CD4-positive, alpha-beta memory T cell (primary cell): ENCODE measurements at regions not wholly inside any gene's neighbourhood (a gene's known extent, or its start where the extent isn't known, plus 50 kb on each side); places are given as distances from the start of the nearest gene placed in this dataset.

Experiments used
- CTCF ChIA-PET: fragments of 350-600 bp; sonication (Branson Sonifier 250); formaldehyde crosslinking; loops from one replicate; lab custom pipeline; 2021; ENCODE audit warnings: inconsistent platforms; ENCODE audit not compliant: partially characterized antibody; lab: Charles Lee
- POLR2A ChIA-PET: fragments of 350-600 bp; sonication (Branson Sonifier 250); formaldehyde crosslinking; loops from one replicate; lab custom pipeline; 2021; ENCODE audit not compliant: partially characterized antibody; lab: Charles Lee
- DNase-seq, 5 donors: peaks; one replicate each; pipeline versions ENCODE4 v3.0.0 to v3.0.0-alpha.2; 2020 to 2022; ENCODE audit warnings: mixed read lengths in 1 of 5
- H3K27ac ChIP-seq: one replicate; pipeline ENCODE4 v1.7.0; 2013; ENCODE audit warnings: low read depth, low read length
- H3K27me3 ChIP-seq: 2 replicates; pipeline ENCODE4 v1.7.0; 2013; ENCODE audit warnings: mild to moderate bottlenecking, low read length, moderate library complexity; ENCODE audit not compliant: insufficient read depth
- H3K36me3 ChIP-seq: 2 replicates; pipeline ENCODE4 v1.7.0; 2013; ENCODE audit warnings: mild to moderate bottlenecking, low read length, moderate library complexity; ENCODE audit not compliant: insufficient read depth
- H3K4me1 ChIP-seq: 2 replicates; pipeline ENCODE4 v1.7.0; 2013; ENCODE audit warnings: mild to moderate bottlenecking, low read length, moderate library complexity; ENCODE audit not compliant: insufficient read depth
- H3K4me3 ChIP-seq, 2 donors: one replicate each; pipeline ENCODE4 v1.7.0; 2013; ENCODE audit warnings: low read length in 2 of 2, mild to moderate bottlenecking in 1 of 2
- H3K9me3 ChIP-seq, 2 donors: one replicate each; pipeline ENCODE4 v1.7.0; 2013; ENCODE audit warnings: low read length in 2 of 2, control low read depth in 1 of 2; ENCODE audit not compliant: control insufficient read depth in 1 of 2
- H3K27ac Mint-ChIP-seq, 7 donors: one replicate each; pipeline ENCODE4 v1.8.0; 2020 to 2021; ENCODE audit warnings: mixed read lengths in 7 of 7, mild to moderate bottlenecking in 6 of 7, inconsistent platforms in 3 of 7, moderate library complexity in 3 of 7
- H3K27me3 Mint-ChIP-seq, 2 donors: one replicate each; pipeline ENCODE4 v1.8.0; 2020 to 2021; ENCODE audit warnings: mixed read lengths in 2 of 2
- H3K36me3 Mint-ChIP-seq, 2 donors: one replicate each; pipeline ENCODE4 v1.8.0; 2020 to 2021; ENCODE audit warnings: mixed read lengths in 2 of 2, inconsistent platforms in 1 of 2, mild to moderate bottlenecking in 1 of 2
- H3K4me1 Mint-ChIP-seq, 4 donors: one replicate each; pipeline ENCODE4 v1.8.0; 2020 to 2021; ENCODE audit warnings: mixed read lengths in 4 of 4, mild to moderate bottlenecking in 1 of 4
- H3K4me3 Mint-ChIP-seq, 8 donors: one replicate each; pipeline ENCODE4 v1.8.0; 2020 to 2021; ENCODE audit warnings: mixed read lengths in 8 of 8, mild to moderate bottlenecking in 7 of 8, moderate library complexity in 6 of 8, inconsistent platforms in 3 of 8
- H3K9me3 Mint-ChIP-seq, 8 donors: one replicate each; pipeline ENCODE4 v1.8.0; 2020 to 2021; ENCODE audit warnings: mixed read lengths in 8 of 8, mild to moderate bottlenecking in 5 of 8, inconsistent platforms in 3 of 8, moderate library complexity in 1 of 8
- intact Hi-C: fragments of 100-400 bp; cut with micrococcal nuclease; formaldehyde crosslinking; loops from one replicate; pipeline ENCODE4 v1.15.1; 2023

DNA sequence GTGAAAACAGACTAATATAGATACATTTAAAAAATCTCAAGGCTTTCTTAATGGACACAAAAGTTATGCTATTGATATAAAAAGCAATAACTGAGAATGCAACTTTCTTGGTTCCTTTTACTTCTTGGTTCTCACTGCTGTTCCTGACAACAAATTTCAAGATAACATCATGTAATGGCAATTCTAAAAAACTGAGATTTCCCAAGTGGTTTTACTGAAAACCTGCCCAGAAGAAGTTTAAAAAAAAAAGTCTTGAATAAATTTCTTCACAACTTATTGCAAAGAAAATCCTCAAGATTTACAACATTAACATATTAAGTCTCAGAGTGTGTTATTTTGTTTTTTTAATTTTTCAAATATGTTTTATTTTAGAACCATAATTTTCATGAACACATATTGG is 302.8 kb upstream of the COX7C start:
- Mint-ChIP-seq H3K27me3 (peaks cover 1% of the 10 kb centered on the region in 2 donors), H3K27ac (no peak overlapping the region), H3K4me1 (no peaks in the 10 kb centered on the region), H3K36me3 (no peaks in the 10 kb centered on the region), H3K4me3 (no peak overlapping the region), H3K9me3 (peaks cover 0 to 5% (median 0%) of the 10 kb centered on the region in 8 donors)
- DNase-seq, result no peak
- no peaks in the 10 kb centered on the region for H3K27me3 ChIP-seq
- intact Hi-C loops, result no loop called here
- no peak overlapping the region for H3K4me3 ChIP-seq
- POLR2A ChIA-PET, result no interaction called here
- H3K4me1 ChIP-seq, result no peaks in the 10 kb centered on the region
- H3K9me3 ChIP-seq, result no peaks in the 10 kb centered on the region
- H3K36me3 ChIP-seq, result no peaks in the 10 kb centered on the region
- CTCF ChIA-PET, result no interaction called here
- no peak overlapping the region for H3K27ac ChIP-seq

DNA sequence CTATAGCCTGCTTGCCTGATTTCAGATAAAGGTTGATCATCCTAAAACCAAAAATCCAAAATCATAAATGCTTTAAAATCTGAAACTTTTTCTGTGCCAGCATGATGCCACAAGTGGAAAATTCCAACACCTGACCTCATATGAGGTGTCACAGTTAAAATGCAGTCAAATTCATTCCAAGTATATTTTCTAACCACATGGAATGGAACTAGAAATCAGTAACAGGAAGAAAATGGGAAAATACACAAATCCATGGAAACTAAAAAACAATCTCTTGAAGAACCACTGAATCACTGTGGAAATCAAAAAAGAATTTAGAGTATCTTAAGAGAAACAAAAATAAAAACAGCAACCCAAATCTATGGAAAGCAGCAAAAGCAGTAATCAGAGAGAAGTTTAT is 297.5 kb upstream of the COX7C start:
- ChIA-PET CTCF (no interaction called here), POLR2A (no interaction called here)
- intact Hi-C loops, result no loop called here
- H3K36me3 Mint-ChIP-seq, result no peaks in the 10 kb centered on the region
- Histone ChIP-seq H3K4me1 (no peaks in the 10 kb centered on the region), H3K9me3 (no peaks in the 10 kb centered on the region), H3K36me3 (no peaks in the 10 kb centered on the region), H3K4me3 (no peak overlapping the region), H3K27me3 (no peaks in the 10 kb centered on the region), H3K27ac (no peak overlapping the region)
- no peak overlapping the region for H3K27ac Mint-ChIP-seq
- DNase-seq, result no peak
- H3K4me1 Mint-ChIP-seq, result no peaks in the 10 kb centered on the region
- H3K4me3 Mint-ChIP-seq, result no peak overlapping the region
- H3K27me3 Mint-ChIP-seq, result peaks cover 1% of the 10 kb centered on the region in 2 donors
- peaks cover 0 to 2% (median 0%) of the 10 kb centered on the region in 8 donors for H3K9me3 Mint-ChIP-seq

DNA sequence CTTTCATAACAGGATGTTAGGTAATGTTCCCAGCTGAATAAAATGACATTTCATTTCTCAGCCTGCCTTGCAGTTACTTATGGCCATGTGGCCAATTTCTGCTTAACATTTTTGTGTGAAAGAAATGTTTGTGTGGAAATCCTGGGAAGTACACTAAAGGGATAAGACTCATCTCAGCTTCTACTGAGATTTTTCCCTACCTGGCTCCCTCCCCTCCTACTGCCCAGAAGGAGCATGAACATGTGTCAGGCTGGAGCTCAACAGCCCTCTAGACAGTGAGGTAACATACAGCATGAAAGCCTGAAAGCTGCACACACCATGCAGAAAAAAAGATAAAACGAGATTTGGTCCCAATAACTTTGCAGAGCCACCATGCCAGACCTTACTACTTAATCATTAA is 288.4 kb upstream of the COX7C start:
- Mint-ChIP-seq H3K4me1 (no peaks in the 10 kb centered on the region), H3K9me3 (peaks cover 0 to 2% (median 0%) of the 10 kb centered on the region in 8 donors)
- H3K4me1 ChIP-seq, result no peaks in the 10 kb centered on the region

DNA sequence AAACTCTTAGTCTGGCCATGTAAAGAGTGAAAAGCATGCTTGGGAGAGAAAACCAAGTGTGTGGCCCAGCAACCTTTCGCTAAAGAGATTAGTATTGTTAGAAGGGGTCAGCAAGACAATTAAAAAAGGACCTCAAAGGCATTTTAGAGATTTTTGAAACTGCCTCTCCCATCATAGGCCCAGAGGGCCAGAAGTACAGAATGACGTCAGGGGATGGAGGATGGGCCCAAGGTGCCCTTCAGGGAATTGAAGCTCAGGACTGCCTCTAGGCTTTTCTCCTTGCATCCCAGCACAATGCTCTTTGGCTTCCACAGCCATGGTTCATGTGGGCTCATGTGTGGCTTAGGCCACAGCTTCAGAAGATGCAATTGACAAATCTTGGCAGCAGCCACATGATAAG is 287.0 kb upstream of the COX7C start:
- Mint-ChIP-seq H3K27ac (no peak overlapping the region), H3K4me3 (no peak overlapping the region), H3K4me1 (no peaks in the 10 kb centered on the region), H3K36me3 (no peaks in the 10 kb centered on the region), H3K27me3 (no peaks in the 10 kb centered on the region), H3K9me3 (peaks cover 0 to 2% (median 0%) of the 10 kb centered on the region in 8 donors)
- Histone ChIP-seq H3K27me3 (no peaks in the 10 kb centered on the region), H3K4me3 (no peak overlapping the region), H3K36me3 (no peaks in the 10 kb centered on the region), H3K27ac (no peak overlapping the region), H3K9me3 (no peaks in the 10 kb centered on the region), H3K4me1 (no peaks in the 10 kb centered on the region)
- ChIA-PET POLR2A (no interaction called here), CTCF (no interaction called here)
- DNase-seq, result no peak
- intact Hi-C loops, result no loop called here

More for the DNA sequence above, 288.4 kb upstream of the COX7C start:
- Histone ChIP-seq H3K27ac (no peak overlapping the region), H3K4me3 (no peak overlapping the region), H3K36me3 (no peaks in the 10 kb centered on the region), H3K27me3 (no peaks in the 10 kb centered on the region), H3K9me3 (no peaks in the 10 kb centered on the region)
- intact Hi-C loops, result loop anchor here (5.0 kb wide), 1 partner anchor 1842 kb away; no protein-coding TSS in a partner anchor
- H3K36me3 Mint-ChIP-seq, result no peaks in the 10 kb centered on the region
- no peak overlapping the region for H3K4me3 Mint-ChIP-seq
- POLR2A ChIA-PET, result no interaction called here
- CTCF ChIA-PET, result interaction anchor here (1.2 kb wide), 1 partner anchor 17 kb away, joined by 3 read pairs; no protein-coding TSS in a partner anchor
- H3K27me3 Mint-ChIP-seq, result no peaks in the 10 kb centered on the region
- no peak overlapping the region for H3K27ac Mint-ChIP-seq
- DNase-seq, result no peak

DNA sequence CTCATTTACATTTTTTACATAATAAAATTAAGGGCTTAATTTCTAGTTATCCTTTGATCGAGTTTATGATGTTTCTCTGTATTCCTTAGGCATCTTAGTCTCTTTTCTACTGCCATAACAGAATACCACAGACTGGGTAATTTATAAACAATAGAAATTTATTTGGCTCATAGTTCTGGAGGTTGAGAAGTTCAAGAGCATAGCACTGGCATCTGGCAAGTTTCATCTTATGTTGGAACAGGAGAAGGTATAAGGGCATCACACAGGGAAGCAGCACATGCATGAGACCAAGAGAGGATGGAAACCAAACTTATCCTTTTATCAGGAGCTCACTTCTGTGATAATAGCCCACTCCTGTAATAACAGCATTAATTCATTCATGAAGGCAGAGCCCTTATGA is 284.9 kb upstream of the COX7C start:
- peaks cover 0 to 2% of the 10 kb centered on the region in 2 donors for H3K27me3 Mint-ChIP-seq
- intact Hi-C loops, result no loop called here
- H3K36me3 Mint-ChIP-seq, result no peaks in the 10 kb centered on the region
- Histone ChIP-seq H3K27me3 (no peaks in the 10 kb centered on the region), H3K4me3 (no peak overlapping the region), H3K4me1 (no peaks in the 10 kb centered on the region), H3K9me3 (no peaks in the 10 kb centered on the region), H3K36me3 (no peaks in the 10 kb centered on the region), H3K27ac (no peak overlapping the region)
- DNase-seq, result no peak
- no peak overlapping the region for H3K27ac Mint-ChIP-seq
- ChIA-PET POLR2A (no interaction called here), CTCF (no interaction called here)
- H3K9me3 Mint-ChIP-seq, result peaks cover 0 to 5% (median 0%) of the 10 kb centered on the region in 8 donors
- no peak overlapping the region for H3K4me3 Mint-ChIP-seq
- no peaks in the 10 kb centered on the region for H3K4me1 Mint-ChIP-seq

DNA sequence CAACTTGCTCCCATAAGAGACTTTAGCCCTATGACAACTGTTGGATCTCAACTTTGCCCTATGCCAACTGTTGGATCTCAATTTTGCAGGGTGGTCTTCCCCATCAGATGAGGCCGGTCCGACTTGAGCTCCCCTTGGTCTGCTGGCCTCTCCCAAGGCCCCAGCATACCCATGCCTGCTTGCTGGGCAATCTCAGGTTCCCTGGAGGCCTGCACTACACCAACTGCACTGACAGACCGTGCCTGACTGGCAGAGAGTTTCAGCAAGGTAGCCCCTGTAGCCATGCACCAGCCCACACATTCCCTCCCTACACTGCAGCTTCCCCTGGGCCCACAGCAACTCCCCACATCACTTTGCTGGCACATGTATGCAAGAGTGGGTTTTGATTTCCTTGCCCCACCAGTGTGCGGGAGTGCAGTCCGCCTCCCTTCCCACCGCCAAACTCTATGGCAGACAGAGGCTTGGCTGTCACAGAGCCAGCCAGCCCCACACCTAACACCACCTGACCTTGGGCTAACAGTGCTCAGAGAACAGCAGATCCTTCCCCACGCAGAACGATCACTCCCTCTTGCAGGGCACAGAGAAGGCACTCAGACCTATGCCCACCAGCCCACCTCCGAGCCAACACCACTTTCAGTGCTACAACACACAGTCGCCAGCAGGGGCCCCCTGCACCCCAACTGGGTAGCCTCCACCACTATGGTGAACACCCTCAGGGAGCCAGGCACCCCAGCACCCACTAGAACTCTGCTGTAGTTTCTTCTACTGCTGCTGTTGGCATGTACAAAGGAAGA is 279.9 kb upstream of the COX7C start:
- H3K4me3 ChIP-seq, result no peak overlapping the region
- H3K9me3 ChIP-seq, result no peaks in the 10 kb centered on the region
- no peak overlapping the region for H3K4me3 Mint-ChIP-seq
- no peak overlapping the region for H3K27ac Mint-ChIP-seq
- CTCF ChIA-PET, result no interaction called here
- no peaks in the 10 kb centered on the region for H3K36me3 ChIP-seq
- DNase-seq, result no peak
- no peaks in the 10 kb centered on the region for H3K4me1 ChIP-seq
- intact Hi-C loops, result no loop called here
- H3K9me3 Mint-ChIP-seq, result peaks cover 0 to 5% (median 2%) of the 10 kb centered on the region in 8 donors
- peaks cover 0 to 2% of the 10 kb centered on the region in 2 donors for H3K27me3 Mint-ChIP-seq
- no peak overlapping the region for H3K27ac ChIP-seq
- no peaks in the 10 kb centered on the region for H3K4me1 Mint-ChIP-seq
- H3K27me3 ChIP-seq, result no peaks in the 10 kb centered on the region
- POLR2A ChIA-PET, result no interaction called here
- H3K36me3 Mint-ChIP-seq, result no peaks in the 10 kb centered on the region

DNA sequence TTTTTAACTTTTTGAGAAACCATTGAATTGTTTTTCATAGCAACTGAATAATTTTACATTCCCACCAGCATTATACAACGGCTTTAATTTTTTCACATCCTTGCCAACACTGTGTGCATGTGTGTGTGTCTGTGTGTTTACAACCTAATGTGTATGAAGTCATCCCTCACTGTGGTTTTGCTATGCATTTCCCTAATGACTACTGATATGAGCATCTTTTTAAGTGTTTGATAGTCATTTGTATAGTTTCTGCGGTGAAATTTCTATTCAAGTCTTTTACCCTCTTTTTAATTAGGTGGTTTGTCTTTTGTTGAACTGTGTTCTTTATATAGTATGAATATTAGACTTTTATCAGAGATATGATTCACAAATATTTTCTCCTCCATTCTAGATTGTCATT is 263.1 kb upstream of the COX7C start:
- ChIA-PET POLR2A (no interaction called here), CTCF (no interaction called here)
- DNase-seq, result no peak
- no peaks in the 10 kb centered on the region for H3K4me1 Mint-ChIP-seq
- no peaks in the 10 kb centered on the region for H3K9me3 Mint-ChIP-seq
- no peak overlapping the region for H3K4me3 Mint-ChIP-seq
- no peaks in the 10 kb centered on the region for H3K4me1 ChIP-seq
- no peak overlapping the region for H3K4me3 ChIP-seq
- H3K36me3 ChIP-seq, result no peaks in the 10 kb centered on the region
- no peak overlapping the region for H3K27ac ChIP-seq
- intact Hi-C loops, result no loop called here
- no peaks in the 10 kb centered on the region for H3K36me3 Mint-ChIP-seq
- no peaks in the 10 kb centered on the region for H3K27me3 Mint-ChIP-seq
- H3K9me3 ChIP-seq, result no peaks in the 10 kb centered on the region
- no peaks in the 10 kb centered on the region for H3K27me3 ChIP-seq
- H3K27ac Mint-ChIP-seq, result no peak overlapping the region
